AG08395 (cell line): ENCODE measurements at regions not wholly inside any gene's neighbourhood (a gene's known extent, or its start where the extent isn't known, plus 50 kb on each side); places are given as distances from the start of the nearest gene placed in this dataset.
"Not testable (repeated sequence)": the region's sequence is repeated elsewhere in the genome, so short reads cannot be mapped to it uniquely, and the experiment has no call there.

Experiments
- DNase-seq: peaks from one replicate; pipeline ENCODE4 v3.0.0; 2012; ENCODE audit warnings: mixed read lengths, low spot score

- no peak for DNase-seq
Measured at GRCh38 chr1:79760531-79760930, 754.0 kb upstream of the ADGRL4 start.

- DNase-seq = no peak
Measured at GRCh38 chr1:79749607-79750006, 743.1 kb upstream of the ADGRL4 start.

GRCh38 chr1:79745929-79746328 is 739.4 kb upstream of the ADGRL4 start:
- DNase-seq = no peak

GRCh38 chr1:79744746-79745145 is 738.2 kb upstream of the ADGRL4 start:
- no peak for DNase-seq

GRCh38 chr1:79741720-79742421 is 735.3 kb upstream of the ADGRL4 start:
- DNase-seq = no peak

GRCh38 chr1:79738101-79738500 is 731.6 kb upstream of the ADGRL4 start:
- no peak for DNase-seq

GRCh38 chr1:79737193-79737592 is 730.7 kb upstream of the ADGRL4 start:
- DNase-seq = no peak

- DNase-seq = no peak
Measured at GRCh38 chr1:79732950-79733349, 726.4 kb upstream of the ADGRL4 start.

- DNase-seq = no peak
Measured at GRCh38 chr1:79726911-79727310, 720.4 kb upstream of the ADGRL4 start.

- no peak for DNase-seq
Measured at GRCh38 chr1:79726321-79726720, 719.8 kb upstream of the ADGRL4 start.

- DNase-seq = peak; percentile 19
Measured at GRCh38 chr1:79716447-79716846, 709.9 kb upstream of the ADGRL4 start.

- DNase-seq = no peak
Measured at GRCh38 chr1:79714664-79715063, 708.1 kb upstream of the ADGRL4 start.

GRCh38 chr1:79711001-79711431 is 704.5 kb upstream of the ADGRL4 start:
- DNase-seq = no peak

- DNase-seq = no peak
Measured at GRCh38 chr1:79708646-79709265, 702.2 kb upstream of the ADGRL4 start.

GRCh38 chr1:79705218-79705617 is 698.7 kb upstream of the ADGRL4 start:
- no peak for DNase-seq

- DNase-seq = no peak
Measured at GRCh38 chr1:79704067-79704466, 697.5 kb upstream of the ADGRL4 start.

- not testable (repeated sequence) for DNase-seq
Measured at GRCh38 chr1:79702336-79702999, 695.9 kb upstream of the ADGRL4 start.

GRCh38 chr1:79695138-79695537 is 688.6 kb upstream of the ADGRL4 start:
- DNase-seq = no peak

GRCh38 chr1:79694241-79694640 is 687.7 kb upstream of the ADGRL4 start:
- no peak for DNase-seq

GRCh38 chr1:79693441-79694114 is 687.0 kb upstream of the ADGRL4 start:
- DNase-seq = no peak

- DNase-seq = no peak
Measured at GRCh38 chr1:79692519-79692918, 686.0 kb upstream of the ADGRL4 start.

- DNase-seq = no peak
Measured at GRCh38 chr1:79688932-79689331, 682.4 kb upstream of the ADGRL4 start.

- DNase-seq = no peak
Measured at GRCh38 chr1:79683420-79683819, 676.9 kb upstream of the ADGRL4 start.
